Thoracic aorta (tissue), 2 donors: ENCODE measurements at regions not wholly inside any gene's neighbourhood (a gene's known extent, or its start where the extent isn't known, plus 50 kb on each side); places are given as distances from the start of the nearest gene placed in this dataset.
"Not testable (repeated sequence)": the region's sequence is repeated elsewhere in the genome, so short reads cannot be mapped to it uniquely, and the experiment has no call there.

Source experiments
- ATAC-seq: fragments of 150-250 bp; one replicate; pipeline ENCODE4 v1.8.0; 2017; ENCODE audit warnings: low read depth; ENCODE audit not compliant: insufficient number of reproducible peaks, low FRiP score
- DNase-seq: peaks from one replicate; pipeline ENCODE4 v3.0.0-alpha.2; 2020; ENCODE audit warnings: low spot score
- H3K27ac ChIP-seq, 2 donors: fragments of 200-600 bp; sonication (generic); 1 replicate in 1 of 2; 2 replicates in 1 of 2; pipeline ENCODE4 v1.5.1; 2016; ENCODE audit warnings: mild to moderate bottlenecking in 2 of 2, moderate library complexity in 2 of 2
- H3K27me3 ChIP-seq: fragments of 200-600 bp; sonication (generic); replicated peaks from 2 replicates; pipeline ENCODE4 v1.6.0; 2016; ENCODE audit warnings: mild to moderate bottlenecking; ENCODE audit not compliant: insufficient read depth
- H3K36me3 ChIP-seq: fragments of 200-600 bp; sonication (generic); one replicate; pipeline ENCODE4 v1.5.1; 2016
- H3K4me1 ChIP-seq, 2 donors: fragments of 200-600 bp; sonication (generic); 1 replicate in 1 of 2; 2 replicates in 1 of 2; pipeline versions ENCODE4 v1.5.1 to v1.6.0; 2016; ENCODE audit warnings: low read depth in 2 of 2, mild to moderate bottlenecking in 1 of 2; ENCODE audit not compliant: control insufficient read depth in 1 of 2
- H3K4me3 ChIP-seq: fragments of 200-600 bp; sonication (generic); 2 replicates; pipeline ENCODE4 v1.5.1; 2016; ENCODE audit warnings: mild to moderate bottlenecking
- H3K9me3 ChIP-seq: fragments of 200-600 bp; sonication (generic); 2 replicates; pipeline ENCODE4 v1.5.1; 2016
- CTCF ChIP-seq: fragments of 200-600 bp; sonication (generic); IDR thresholded peaks from one replicate; pipeline ENCODE4 v1.5.1; 2019; ENCODE audit warnings: antibody characterized with exemption

GRCh38 chrY:8011515-8011914 is 1100.0 kb upstream of the AMELY start:
- Histone ChIP-seq H3K27me3 (no peaks in the 10 kb centered on the region), H3K4me1 (no peaks in the 10 kb centered on the region), H3K27ac (no peak overlapping the region), H3K4me3 (no peak overlapping the region), H3K36me3 (no peaks in the 10 kb centered on the region), H3K9me3 (no peaks in the 10 kb centered on the region)
- ATAC-seq (no peak), DNase-seq (no peak)
- no peak for TF ChIP-seq CTCF

GRCh38 chrY:8004196-8004595 is 1092.6 kb upstream of the AMELY start:
- Histone ChIP-seq H3K4me1 (no peaks in the 10 kb centered on the region), H3K36me3 (no peaks in the 10 kb centered on the region), H3K27ac (no peak overlapping the region), H3K4me3 (no peak overlapping the region), H3K9me3 (no peaks in the 10 kb centered on the region), H3K27me3 (no peaks in the 10 kb centered on the region)
- DNase-seq: no peak
- no peak for ATAC-seq
- no peak for TF ChIP-seq CTCF

GRCh38 chrY:7996726-7997125 is 1085.2 kb upstream of the AMELY start:
- DNase-seq: no peak
- TF ChIP-seq CTCF: no peak
- no peaks in the 10 kb centered on the region for H3K4me1 ChIP-seq
- no peaks in the 10 kb centered on the region for H3K27me3 ChIP-seq
- H3K9me3 ChIP-seq: no peaks in the 10 kb centered on the region
- H3K27ac ChIP-seq: no peak overlapping the region
- no peak for ATAC-seq
- no peak overlapping the region for H3K4me3 ChIP-seq
- no peaks in the 10 kb centered on the region for H3K36me3 ChIP-seq

GRCh38 chrY:7994781-7995180 is 1083.2 kb upstream of the AMELY start:
- not testable (repeated sequence) for H3K4me3 ChIP-seq, ATAC-seq, H3K9me3 ChIP-seq, H3K4me1 ChIP-seq, H3K27me3 ChIP-seq, DNase-seq, H3K27ac ChIP-seq, H3K36me3 ChIP-seq

- no peak for TF ChIP-seq CTCF
- no peak for DNase-seq
- Histone ChIP-seq H3K27me3 (no peaks in the 10 kb centered on the region), H3K4me3 (no peak overlapping the region), H3K9me3 (no peaks in the 10 kb centered on the region), H3K27ac (no peak overlapping the region), H3K36me3 (no peaks in the 10 kb centered on the region), H3K4me1 (no peaks in the 10 kb centered on the region)
- ATAC-seq: no peak
Observed at GRCh38 chrY:7979770-7980169, 1068.2 kb upstream of the AMELY start.

- DNase-seq: no peak
Observed at GRCh38 chrY:7977301-7977700, 1065.7 kb upstream of the AMELY start.

More at GRCh38 chrY:7977301-7977700, 1065.7 kb upstream of the AMELY start:
- no peak for TF ChIP-seq CTCF
- H3K4me1 ChIP-seq: no peaks in the 10 kb centered on the region
- H3K4me3 ChIP-seq: no peak overlapping the region
- no peaks in the 10 kb centered on the region for H3K9me3 ChIP-seq
- H3K36me3 ChIP-seq: no peaks in the 10 kb centered on the region
- H3K27me3 ChIP-seq: no peaks in the 10 kb centered on the region
- no peak for ATAC-seq
- no peak overlapping the region for H3K27ac ChIP-seq
